GM23338 (cell line): ENCODE measurements at regions not wholly inside any gene's neighbourhood (a gene's known extent, or its start where the extent isn't known, plus 50 kb on each side); places are given as distances from the start of the nearest gene placed in this dataset.
A peak's percentile ranks its signal among the peaks of the same experiment; 100 is the strongest.

ENCODE experiments used
- ATAC-seq: fragments of 200-7000 bp; cut with Tn5 transposase; 3 replicates; pipeline ENCODE4 v1.9.1; 2020
- DNase-seq: peaks from one replicate; pipeline ENCODE4 v3.0.0-alpha.2; 2015; ENCODE audit warnings: low spot score
- H2AFZ ChIP-seq: fragments of 200-600 bp; sonication (generic); 2 replicates; pipeline ENCODE4 v1.8.0; 2016; ENCODE audit warnings: antibody characterized with exemption, mild to moderate bottlenecking, moderate library complexity
- H3F3A ChIP-seq: fragments of 200-600 bp; sonication (generic); replicated peaks from 2 replicates; pipeline ENCODE4 v1.8.0; 2017; ENCODE audit warnings: antibody characterized with exemption, mixed run types, low read depth
- H3K27ac ChIP-seq: fragments of 200-600 bp; sonication (generic); 2 replicates; pipeline ENCODE4 v1.6.1; 2016; ENCODE audit warnings: low read depth
- H3K27me3 ChIP-seq: fragments of 200-600 bp; sonication (generic); 2 replicates; pipeline ENCODE4 v1.8.0; 2016; ENCODE audit warnings: mild to moderate bottlenecking, mixed run types, moderate library complexity; ENCODE audit not compliant: insufficient read depth
- H3K36me3 ChIP-seq: fragments of 200-600 bp; sonication (generic); 2 replicates; pipeline ENCODE4 v1.8.0; 2016; ENCODE audit warnings: mild to moderate bottlenecking; ENCODE audit not compliant: insufficient read depth
- H3K4me1 ChIP-seq: fragments of 200-600 bp; sonication (generic); 2 replicates; pipeline ENCODE4 v1.8.0; 2016; ENCODE audit warnings: mild to moderate bottlenecking, moderate library complexity; ENCODE audit not compliant: insufficient read depth
- H3K4me2 ChIP-seq: fragments of 200-600 bp; sonication (generic); 2 replicates; pipeline ENCODE4 v1.7.1; 2017; ENCODE audit warnings: mixed run types
- H3K4me3 ChIP-seq: fragments of 200-600 bp; sonication (generic); 2 replicates; pipeline ENCODE4 v1.6.1; 2016; ENCODE audit warnings: mixed run types
- H3K79me2 ChIP-seq: fragments of 200-600 bp; sonication (generic); replicated peaks from 2 replicates; pipeline ENCODE4 v1.8.0; 2017; ENCODE audit warnings: mild to moderate bottlenecking; ENCODE audit not compliant: insufficient read depth
- H3K9me2 ChIP-seq: fragments of 200-600 bp; sonication (generic); 2 replicates; pipeline ENCODE4 v1.8.0; 2017; ENCODE audit not compliant: insufficient read depth
- H4K20me1 ChIP-seq: fragments of 200-600 bp; sonication (generic); replicated peaks from 2 replicates; pipeline ENCODE4 v1.8.0; 2017; ENCODE audit warnings: mild to moderate bottlenecking; ENCODE audit not compliant: insufficient read depth
- H3K27ac Mint-ChIP-seq: 2 replicates; pipeline ENCODE4 v1.8.0; 2020; ENCODE audit warnings: inconsistent platforms, mild to moderate bottlenecking, moderate library complexity, mixed read lengths
- H3K27me3 Mint-ChIP-seq: 3 replicates; pipeline ENCODE4 v1.8.0; 2022; ENCODE audit warnings: low read depth, mild to moderate bottlenecking, moderate library complexity, mixed read lengths, inconsistent platforms; ENCODE audit not compliant: insufficient read depth, poor library complexity
- H3K36me3 Mint-ChIP-seq: 3 replicates; pipeline ENCODE4 v1.8.0; 2021; ENCODE audit warnings: low read depth, mild to moderate bottlenecking, inconsistent platforms, moderate library complexity, mixed read lengths
- H3K4me1 Mint-ChIP-seq: 3 replicates; pipeline ENCODE4 v1.8.0; 2020; ENCODE audit warnings: mild to moderate bottlenecking, inconsistent platforms, mixed read lengths
- H3K4me3 Mint-ChIP-seq: 3 replicates; pipeline ENCODE4 v1.8.0; 2021; ENCODE audit warnings: moderate library complexity, mild to moderate bottlenecking, inconsistent platforms, mixed read lengths
- H3K9me3 Mint-ChIP-seq: 3 replicates; pipeline ENCODE4 v1.8.0; 2020; ENCODE audit warnings: moderate library complexity, mild to moderate bottlenecking, inconsistent platforms, mixed read lengths
- CREB1 ChIP-seq: fragments of 250-450 bp; sonication (Bioruptor Pico); IDR thresholded peaks from 2 replicates; pipeline ENCODE4 v1.5.0; 2020; ENCODE audit warnings: low read depth, mild to moderate bottlenecking, moderate library complexity
- CTCF ChIP-seq, 2 experiments: fragments of 200-600 bp in 1 of 2; sonication (generic) in 1 of 2; conservative IDR thresholded peaks; 2 replicates each; pipeline versions ENCODE4 v1.5.1 to v1.6.1; 2016 to 2017; ENCODE audit warnings: antibody characterized with exemption in 2 of 2, low read depth in 2 of 2, mild to moderate bottlenecking in 2 of 2, moderate library complexity in 1 of 2
- ETS1 ChIP-seq: IDR thresholded peaks from 2 replicates; pipeline ENCODE4 v1.6.1; 2016; ENCODE audit warnings: antibody characterized with exemption
- EZH2 ChIP-seq: fragments of 200-600 bp; sonication (generic); IDR thresholded peaks from one replicate; pipeline ENCODE4 v1.8.0; 2017; ENCODE audit warnings: antibody characterized with exemption, mild to moderate bottlenecking, low read depth; ENCODE audit not compliant: unreplicated experiment
- EZH2phosphoT487 ChIP-seq: fragments of 200-600 bp; sonication (generic); IDR thresholded peaks from one replicate; pipeline ENCODE4 v1.8.1; 2018; ENCODE audit warnings: antibody characterized with exemption; ENCODE audit not compliant: unreplicated experiment
- NANOG ChIP-seq: IDR thresholded peaks from 2 replicates; pipeline ENCODE4 v1.6.1; 2016; ENCODE audit warnings: antibody characterized with exemption, borderline replicate concordance
- POLR2AphosphoS5 ChIP-seq: IDR thresholded peaks from 2 replicates; pipeline ENCODE4 v1.6.1; 2016; ENCODE audit warnings: antibody characterized with exemption, low read depth
- STAT1 ChIP-seq: IDR thresholded peaks from one replicate; pipeline ENCODE4 v1.6.1; 2016; ENCODE audit warnings: antibody characterized with exemption; ENCODE audit not compliant: unreplicated experiment
- ZNF331 ChIP-seq: fragments of 250-450 bp; sonication (Bioruptor Pico); IDR thresholded peaks from 2 replicates; pipeline ENCODE4 v1.5.0; 2020; ENCODE audit warnings: low read depth, mild to moderate bottlenecking, moderate library complexity
- TF ChIP-seq, protein P1 (sequence below): IDR thresholded peaks from one replicate; pipeline ENCODE4 v1.6.1; 2018; ENCODE audit warnings: antibody characterized with exemption; ENCODE audit not compliant: unreplicated experiment

GRCh38 chr12:87238466-87238865 lies 790.7 kb downstream of the C12orf50 start (continued):
- TF ChIP-seq, protein P1, sequence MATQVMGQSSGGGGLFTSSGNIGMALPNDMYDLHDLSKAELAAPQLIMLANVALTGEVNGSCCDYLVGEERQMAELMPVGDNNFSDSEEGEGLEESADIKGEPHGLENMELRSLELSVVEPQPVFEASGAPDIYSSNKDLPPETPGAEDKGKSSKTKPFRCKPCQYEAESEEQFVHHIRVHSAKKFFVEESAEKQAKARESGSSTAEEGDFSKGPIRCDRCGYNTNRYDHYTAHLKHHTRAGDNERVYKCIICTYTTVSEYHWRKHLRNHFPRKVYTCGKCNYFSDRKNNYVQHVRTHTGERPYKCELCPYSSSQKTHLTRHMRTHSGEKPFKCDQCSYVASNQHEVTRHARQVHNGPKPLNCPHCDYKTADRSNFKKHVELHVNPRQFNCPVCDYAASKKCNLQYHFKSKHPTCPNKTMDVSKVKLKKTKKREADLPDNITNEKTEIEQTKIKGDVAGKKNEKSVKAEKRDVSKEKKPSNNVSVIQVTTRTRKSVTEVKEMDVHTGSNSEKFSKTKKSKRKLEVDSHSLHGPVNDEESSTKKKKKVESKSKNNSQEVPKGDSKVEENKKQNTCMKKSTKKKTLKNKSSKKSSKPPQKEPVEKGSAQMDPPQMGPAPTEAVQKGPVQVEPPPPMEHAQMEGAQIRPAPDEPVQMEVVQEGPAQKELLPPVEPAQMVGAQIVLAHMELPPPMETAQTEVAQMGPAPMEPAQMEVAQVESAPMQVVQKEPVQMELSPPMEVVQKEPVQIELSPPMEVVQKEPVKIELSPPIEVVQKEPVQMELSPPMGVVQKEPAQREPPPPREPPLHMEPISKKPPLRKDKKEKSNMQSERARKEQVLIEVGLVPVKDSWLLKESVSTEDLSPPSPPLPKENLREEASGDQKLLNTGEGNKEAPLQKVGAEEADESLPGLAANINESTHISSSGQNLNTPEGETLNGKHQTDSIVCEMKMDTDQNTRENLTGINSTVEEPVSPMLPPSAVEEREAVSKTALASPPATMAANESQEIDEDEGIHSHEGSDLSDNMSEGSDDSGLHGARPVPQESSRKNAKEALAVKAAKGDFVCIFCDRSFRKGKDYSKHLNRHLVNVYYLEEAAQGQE: no peak
- TF ChIP-seq ZNF331 (CRISPR knock-in tag): no peak

GRCh38 chr12:87234898-87235297 lies 794.3 kb downstream of the C12orf50 start:
- Histone ChIP-seq H2AFZ (no peak overlapping the region), H3F3A (no peaks in the 10 kb centered on the region), H3K27me3 (no peaks in the 10 kb centered on the region), H3K79me2 (no peaks in the 10 kb centered on the region), H3K27ac (no peak overlapping the region), H3K4me1 (no peaks in the 10 kb centered on the region), H3K9me2 (peaks cover 8% of the 10 kb centered on the region), H3K4me3 (no peak overlapping the region), H3K36me3 (no peaks in the 10 kb centered on the region), H4K20me1 (no peaks in the 10 kb centered on the region), H3K4me2 (no peak overlapping the region)
- Mint-ChIP-seq H3K4me1 (no peaks in the 10 kb centered on the region), H3K4me3 (no peak overlapping the region), H3K27me3 (no peaks in the 10 kb centered on the region), H3K27ac (no peak overlapping the region), H3K36me3 (no peaks in the 10 kb centered on the region), H3K9me3 (no peaks in the 10 kb centered on the region; the same call in 1 of the 3 replicates)
- ATAC-seq (no peak), DNase-seq (peak; percentile 6)
- TF ChIP-seq CTCF (conservative IDR thresholded peaks at IDR 0.05; ENCODE audit: low read depth in 2 of 2) (no peak), NANOG (no peak), STAT1 (no peak), EZH2phosphoT487 (no peak), ZNF331 (CRISPR knock-in tag) (no peak), POLR2AphosphoS5 (no peak), EZH2 (no peak), ETS1 (no peak), CREB1 (CRISPR knock-in tag) (no peak)
- TF ChIP-seq, protein P1: no peak
